Transverse colon (tissue), 4 donors: ENCODE measurements at regions not wholly inside any gene's neighbourhood (a gene's known extent, or its start where the extent isn't known, plus 50 kb on each side); places are given as distances from the start of the nearest gene placed in this dataset.

ENCODE experiments used
- DNase-seq: peaks from one replicate; pipeline ENCODE4 v3.0.0-alpha.2; 2019
- H3K27ac ChIP-seq, 4 donors: fragments of 200-600 bp; sonication (generic); 2 replicates each; pipeline ENCODE4 v1.5.1; 2016 to 2018; ENCODE audit warnings: inconsistent platforms in 4 of 4
- H3K27me3 ChIP-seq: fragments of 200-600 bp; sonication (generic); 2 replicates; pipeline ENCODE4 v1.5.1; 2017; ENCODE audit warnings: inconsistent platforms
- H3K36me3 ChIP-seq, 4 donors: fragments of 200-600 bp; sonication (generic); 2 replicates each; pipeline ENCODE4 v1.5.1; 2017 to 2019; ENCODE audit warnings: inconsistent platforms in 4 of 4
- H3K4me1 ChIP-seq, 4 donors: fragments of 200-600 bp; sonication (generic); 2 replicates each; pipeline ENCODE4 v1.5.1; 2017 to 2020; ENCODE audit warnings: inconsistent platforms in 4 of 4
- H3K4me3 ChIP-seq, 4 donors: fragments of 200-600 bp; sonication (generic); 1 replicate in 1 of 4; 2 replicates in 3 of 4; pipeline versions ENCODE4 v1.5.1 to v1.6.1; 2017 to 2019; ENCODE audit warnings: inconsistent platforms in 4 of 4
- H3K9me3 ChIP-seq, 2 donors: fragments of 200-600 bp; sonication (generic); 2 replicates each; pipeline ENCODE4 v1.5.1; 2017 to 2019; ENCODE audit warnings: inconsistent platforms in 2 of 2
- EP300 ChIP-seq: sonication (generic); formaldehyde crosslinking; IDR thresholded peaks from one replicate; pipeline ENCODE4 v1.6.1; 2017; ENCODE audit warnings: antibody characterized with exemption, low read depth
- POLR2A ChIP-seq: fragments of 450-650 bp; IDR thresholded peaks from one replicate; pipeline ENCODE4 v1.6.1; 2016; ENCODE audit warnings: antibody characterized with exemption, mild to moderate bottlenecking, moderate library complexity
- POLR2AphosphoS5 ChIP-seq, 3 donors: sonication (generic); formaldehyde crosslinking; IDR thresholded peaks; one replicate each; pipeline ENCODE4 v1.6.1; 2016; ENCODE audit warnings: antibody characterized with exemption in 3 of 3
- WGBS, 2 donors: methylation state at CpG; one replicate each; pipeline ENCODE4 v1.1.5; 2018; ENCODE audit warnings: low coverage in 1 of 2; 5-methylcytosine and 5-hydroxymethylcytosine counted together
- in situ Hi-C, 4 donors: fragments of 200-750 bp; cut with MboI; loops; one replicate each; pipeline versions ENCODE4 v1.15.0 to v1.15.1; 2017; ENCODE audit warnings: low sequenced_read_pairs in 3 of 4, low pct_ligation_motif_present in 1 of 4, low pct_unique_long_range_greater_than_20kb in 1 of 4
- intact Hi-C: fragments of 100-400 bp; cut with DNase I; formaldehyde crosslinking; loops from one replicate; pipeline ENCODE4 v1.15.1; 2023; ENCODE audit warnings: low total_unique reads
- TF ChIP-seq, protein P1 (sequence below), 5 experiments: fragments of 200-600 bp in 3 of 5; fragments of 450-650 bp in 2 of 5; sonication (generic) in 3 of 5; IDR thresholded peaks; 1 replicate in 2 of 5; 2 replicates in 3 of 5; pipeline ENCODE4 v1.5.1; 2016 to 2017; ENCODE audit warnings: antibody characterized with exemption in 5 of 5, inconsistent platforms in 3 of 5, mild to moderate bottlenecking in 2 of 5, moderate library complexity in 1 of 5

DNA sequence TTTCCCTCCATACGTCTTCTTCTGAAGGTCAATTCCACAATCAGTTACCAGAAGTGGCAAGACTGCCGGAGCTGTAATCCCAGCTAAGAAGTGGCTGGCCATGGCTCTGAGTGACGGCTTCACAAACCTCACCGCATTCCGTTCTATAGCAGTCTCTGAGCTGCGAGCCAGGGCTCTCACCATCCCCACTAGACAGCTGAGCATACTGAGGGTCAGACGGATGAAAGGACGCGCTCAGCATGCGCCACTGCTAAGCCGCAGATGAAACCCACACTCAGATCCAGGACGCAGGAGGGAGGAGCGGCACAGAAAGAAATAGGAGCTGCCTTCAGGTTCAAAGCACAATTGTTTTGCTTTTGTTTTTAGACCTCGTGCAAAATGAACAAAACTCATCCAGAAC, 97.9 kb downstream of the ANKRD60 start:
- in situ Hi-C loops = no loop called here
- Histone ChIP-seq H3K27me3 (peaks cover 35% of the 10 kb centered on the region), H3K9me3 (no peaks in the 10 kb centered on the region), H3K4me3 (no peak overlapping the region), H3K36me3 (no peaks in the 10 kb centered on the region), H3K27ac (no peak overlapping the region), H3K4me1 (peaks cover 0 to 15% (median 5%) of the 10 kb centered on the region in 4 donors)
- WGBS, 2 donors = 84 to 87% methylated on average over 7 to 14 of the region's 14 CpGs
- TF ChIP-seq POLR2A (no peak), POLR2AphosphoS5 (IDR thresholded peaks at IDR 0.05) (no peak), EP300 (no peak)
- TF ChIP-seq, protein P1, sequence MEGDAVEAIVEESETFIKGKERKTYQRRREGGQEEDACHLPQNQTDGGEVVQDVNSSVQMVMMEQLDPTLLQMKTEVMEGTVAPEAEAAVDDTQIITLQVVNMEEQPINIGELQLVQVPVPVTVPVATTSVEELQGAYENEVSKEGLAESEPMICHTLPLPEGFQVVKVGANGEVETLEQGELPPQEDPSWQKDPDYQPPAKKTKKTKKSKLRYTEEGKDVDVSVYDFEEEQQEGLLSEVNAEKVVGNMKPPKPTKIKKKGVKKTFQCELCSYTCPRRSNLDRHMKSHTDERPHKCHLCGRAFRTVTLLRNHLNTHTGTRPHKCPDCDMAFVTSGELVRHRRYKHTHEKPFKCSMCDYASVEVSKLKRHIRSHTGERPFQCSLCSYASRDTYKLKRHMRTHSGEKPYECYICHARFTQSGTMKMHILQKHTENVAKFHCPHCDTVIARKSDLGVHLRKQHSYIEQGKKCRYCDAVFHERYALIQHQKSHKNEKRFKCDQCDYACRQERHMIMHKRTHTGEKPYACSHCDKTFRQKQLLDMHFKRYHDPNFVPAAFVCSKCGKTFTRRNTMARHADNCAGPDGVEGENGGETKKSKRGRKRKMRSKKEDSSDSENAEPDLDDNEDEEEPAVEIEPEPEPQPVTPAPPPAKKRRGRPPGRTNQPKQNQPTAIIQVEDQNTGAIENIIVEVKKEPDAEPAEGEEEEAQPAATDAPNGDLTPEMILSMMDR (IDR thresholded peaks at IDR 0.05) = no peak
- no peak for DNase-seq
- intact Hi-C loops = no loop called here

- Histone ChIP-seq H3K9me3 (no peaks in the 10 kb centered on the region), H3K27me3 (peaks cover 31% of the 10 kb centered on the region), H3K4me1 (peaks cover 0 to 11% (median 5%) of the 10 kb centered on the region in 4 donors), H3K36me3 (no peaks in the 10 kb centered on the region), H3K4me3 (no peak overlapping the region), H3K27ac (peak overlapping the region in 1 of 4 donors; percentile 20)
- in situ Hi-C loops = no loop called here
- WGBS, 2 donors = 93 to 100% methylated on average over 2 to 8 of the region's 8 CpGs
- no peak for DNase-seq
- intact Hi-C loops = no loop called here
- no peak for TF ChIP-seq EP300
- TF ChIP-seq POLR2AphosphoS5 (IDR thresholded peaks at IDR 0.05) = no peak
- TF ChIP-seq POLR2A = no peak
- TF ChIP-seq, protein P1 (IDR thresholded peaks at IDR 0.05) = no peak
Observed at GRCh38 chr20:58130156-58130555, 98.3 kb downstream of the ANKRD60 start.

GRCh38 chr20:58129721-58130151, 98.7 kb downstream of the ANKRD60 start:
- intact Hi-C loops (no loop called here), in situ Hi-C loops (no loop called here)
- no peaks in the 10 kb centered on the region for H3K9me3 ChIP-seq
- H3K4me3 ChIP-seq = no peak overlapping the region
- H3K27me3 ChIP-seq = peaks cover 27% of the 10 kb centered on the region
- 69 to 70% methylated on average over 9 to 13 of the region's 13 CpGs for WGBS, 2 donors
- peak overlapping the region in 1 of 4 donors; percentile 20 for H3K27ac ChIP-seq
- no peak for DNase-seq
- peaks cover 0 to 11% (median 5%) of the 10 kb centered on the region in 4 donors for H3K4me1 ChIP-seq
- TF ChIP-seq POLR2AphosphoS5 (IDR thresholded peaks at IDR 0.05) (no peak), POLR2A (no peak)
- H3K36me3 ChIP-seq = no peaks in the 10 kb centered on the region

DNA sequence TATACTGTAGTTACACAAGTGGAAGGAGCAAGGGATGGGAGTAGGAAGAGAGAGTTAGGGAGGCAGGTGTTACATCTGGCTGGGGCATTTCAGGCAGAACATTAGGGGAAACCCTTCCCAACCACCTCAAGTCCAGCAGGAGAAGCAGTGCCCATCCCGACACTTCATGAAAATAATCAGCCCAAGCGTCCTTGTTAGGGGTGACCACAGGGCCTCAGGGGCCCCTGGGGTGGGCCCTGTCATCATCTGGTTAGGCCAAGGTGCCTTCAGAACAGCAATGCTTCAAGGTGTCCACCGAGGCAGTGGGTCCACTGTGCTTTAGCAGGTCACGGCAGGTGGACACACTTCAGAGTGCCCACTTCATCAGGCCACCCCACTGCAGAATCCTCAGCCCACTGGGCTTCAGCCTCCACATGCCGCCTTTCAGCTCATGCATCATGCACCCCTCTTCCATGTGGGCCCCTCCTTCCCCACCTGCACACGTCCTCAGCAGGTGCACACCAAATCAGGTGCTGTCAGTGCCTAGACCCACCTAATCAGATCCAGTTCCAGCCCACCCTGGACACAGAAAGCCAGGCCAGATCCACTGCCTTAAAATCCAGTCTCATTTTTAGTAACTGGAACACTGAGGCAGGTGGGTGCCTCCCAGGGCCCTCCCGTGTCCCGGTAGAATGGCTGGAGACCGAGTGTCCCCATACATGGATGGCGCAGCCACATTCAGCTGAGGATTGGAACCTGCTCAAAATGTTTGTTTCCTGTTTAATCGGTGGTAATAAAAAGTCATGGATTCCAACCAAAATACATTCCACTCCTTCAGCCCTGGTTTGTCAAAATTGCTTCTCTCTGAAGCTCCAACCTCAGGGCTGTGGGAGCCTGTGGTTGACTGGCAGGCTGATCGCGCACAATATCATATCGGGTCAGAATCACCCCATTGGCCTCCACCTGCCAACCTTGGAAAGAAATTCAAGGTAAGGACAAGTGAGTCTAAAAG, 99.5 kb downstream of the ANKRD60 start:
- Histone ChIP-seq H3K9me3 (no peaks in the 10 kb centered on the region), H3K27me3 (peaks cover 19% of the 10 kb centered on the region), H3K36me3 (no peaks in the 10 kb centered on the region), H3K27ac (no peak overlapping the region), H3K4me3 (no peak overlapping the region), H3K4me1 (peaks cover 0 to 11% (median 5%) of the 10 kb centered on the region in 4 donors)
- intact Hi-C loops (no loop called here), in situ Hi-C loops (no loop called here)
- DNase-seq = no peak
- TF ChIP-seq, protein P1 (IDR thresholded peaks at IDR 0.05) = no peak
- no peak for TF ChIP-seq POLR2AphosphoS5 (IDR thresholded peaks at IDR 0.05)
- no peak for TF ChIP-seq POLR2A
- no peak for TF ChIP-seq EP300
- WGBS, 2 donors = 82 to 100% methylated on average over 3 to 14 of the region's 14 CpGs
